Peyer's patch (tissue), 4 donors: ENCODE measurements at regions not wholly inside any gene's neighbourhood (a gene's known extent, or its start where the extent isn't known, plus 50 kb on each side); places are given as distances from the start of the nearest gene placed in this dataset.

ENCODE experiments used
- DNase-seq, 3 donors: peaks; one replicate each; pipeline ENCODE4 v3.0.0-alpha.2; 2017 to 2019
- H3K27ac ChIP-seq, 4 donors: fragments of 200-600 bp; sonication (generic); one replicate each; pipeline ENCODE4 v1.5.1; 2016 to 2019
- H3K27me3 ChIP-seq, 2 donors: fragments of 200-600 bp; sonication (generic); one replicate each; pipeline ENCODE4 v1.5.1; 2019
- H3K36me3 ChIP-seq, 3 donors: fragments of 200-600 bp; sonication (generic); one replicate each; pipeline ENCODE4 v1.5.1; 2016 to 2019
- H3K4me1 ChIP-seq, 4 donors: fragments of 200-600 bp; sonication (generic); one replicate each; pipeline ENCODE4 v1.5.1; 2016 to 2019
- H3K4me3 ChIP-seq, 4 donors: fragments of 200-600 bp; sonication (generic); 1 replicate in 3 of 4; 2 replicates in 1 of 4; pipeline ENCODE4 v1.5.1; 2016 to 2019; ENCODE audit warnings: mild to moderate bottlenecking in 1 of 4
- H3K9me3 ChIP-seq, 4 donors: fragments of 200-600 bp; sonication (generic); one replicate each; pipeline ENCODE4 v1.5.1; 2016 to 2019; ENCODE audit warnings: mild to moderate bottlenecking in 1 of 4
- CTCF ChIP-seq, 6 experiments: fragments of 450-650 bp in 4 of 6; fragments of 200-600 bp in 2 of 6; sonication (generic) in 1 of 6; IDR thresholded peaks; one replicate each; pipeline ENCODE4 v1.5.1; 2017 to 2019; ENCODE audit warnings: antibody characterized with exemption in 6 of 6, mild to moderate bottlenecking in 3 of 6, moderate library complexity in 1 of 6
- POLR2A ChIP-seq, 2 donors: fragments of 450-650 bp; IDR thresholded peaks; one replicate each; pipeline ENCODE4 v1.5.1; 2017; ENCODE audit warnings: antibody characterized with exemption in 2 of 2, mild to moderate bottlenecking in 2 of 2, moderate library complexity in 2 of 2

GRCh38 chr6:66478705-66479104 lies 771.7 kb upstream of the EYS start:
- H3K9me3 ChIP-seq: peaks cover 0 to 6% (median 0%) of the 10 kb centered on the region in 4 donors
- H3K4me1 ChIP-seq: no peaks in the 10 kb centered on the region
- H3K27me3 ChIP-seq: no peaks in the 10 kb centered on the region
- H3K4me3 ChIP-seq: no peak overlapping the region
- no peaks in the 10 kb centered on the region for H3K36me3 ChIP-seq
- no peak for DNase-seq
- no peak overlapping the region for H3K27ac ChIP-seq
- no peak for TF ChIP-seq POLR2A (IDR thresholded peaks at IDR 0.05)
- TF ChIP-seq CTCF (IDR thresholded peaks at IDR 0.05): no peak

- no peaks in the 10 kb centered on the region for H3K4me1 ChIP-seq
- no peak for DNase-seq
- no peak overlapping the region for H3K4me3 ChIP-seq
- TF ChIP-seq POLR2A (IDR thresholded peaks at IDR 0.05) (no peak), CTCF (IDR thresholded peaks at IDR 0.05) (no peak)
- no peaks in the 10 kb centered on the region for H3K36me3 ChIP-seq
- H3K9me3 ChIP-seq: no peaks in the 10 kb centered on the region
- H3K27ac ChIP-seq: no peak overlapping the region
- H3K27me3 ChIP-seq: no peaks in the 10 kb centered on the region
These were observed 728.3 kb upstream of the EYS start for GRCh38 chr6:66435321-66435720.

DNA sequence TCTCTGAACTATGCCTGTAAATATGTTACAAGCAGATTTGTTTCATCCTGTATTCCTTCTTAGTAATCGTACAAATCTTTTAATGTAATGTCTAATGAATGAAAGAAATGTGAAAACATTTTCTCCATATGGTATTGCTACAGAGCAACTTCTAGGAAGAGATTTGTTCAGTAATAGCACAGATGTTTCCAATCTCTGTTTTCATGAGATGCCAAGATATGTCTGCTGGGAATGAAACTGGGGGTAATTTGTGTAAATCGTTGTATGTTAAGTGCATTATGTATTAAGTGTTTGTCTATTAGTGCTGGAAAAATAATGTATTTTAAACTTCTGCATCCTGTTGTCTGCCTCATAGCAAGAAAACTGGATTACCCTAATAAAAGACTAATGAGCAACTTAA lies 722.2 kb upstream of the EYS start:
- no peaks in the 10 kb centered on the region for H3K4me1 ChIP-seq
- no peak for DNase-seq
- TF ChIP-seq POLR2A (IDR thresholded peaks at IDR 0.05) (no peak), CTCF (IDR thresholded peaks at IDR 0.05) (no peak)
- peaks cover 0 to 4% (median 0%) of the 10 kb centered on the region in 4 donors for H3K9me3 ChIP-seq
- no peaks in the 10 kb centered on the region for H3K27me3 ChIP-seq
- no peaks in the 10 kb centered on the region for H3K36me3 ChIP-seq
- no peak overlapping the region for H3K27ac ChIP-seq
- no peak overlapping the region for H3K4me3 ChIP-seq

DNA sequence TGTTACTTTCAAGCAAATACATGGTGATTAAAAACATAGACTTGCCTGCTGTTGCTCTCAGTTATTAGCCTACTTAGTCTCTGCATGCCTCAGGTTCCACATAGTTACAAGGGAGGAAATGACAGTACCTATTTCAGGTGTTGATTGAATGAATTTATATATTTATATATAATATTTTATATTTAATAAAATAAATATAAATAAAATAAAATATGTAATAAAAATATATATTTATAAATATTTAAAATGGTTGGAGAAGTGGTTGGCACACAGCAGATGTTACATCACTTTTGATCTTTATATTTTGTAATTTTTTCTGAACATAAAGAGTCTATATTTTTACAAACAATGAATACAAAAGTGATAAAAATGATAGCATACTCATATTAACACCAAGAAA lies 716.0 kb upstream of the EYS start:
- H3K27ac ChIP-seq: no peak overlapping the region
- peaks cover 0 to 4% (median 0%) of the 10 kb centered on the region in 4 donors for H3K9me3 ChIP-seq
- DNase-seq: no peak
- H3K4me1 ChIP-seq: no peaks in the 10 kb centered on the region
- TF ChIP-seq CTCF (IDR thresholded peaks at IDR 0.05) (no peak), POLR2A (IDR thresholded peaks at IDR 0.05) (no peak)
- no peaks in the 10 kb centered on the region for H3K27me3 ChIP-seq
- no peak overlapping the region for H3K4me3 ChIP-seq
- no peaks in the 10 kb centered on the region for H3K36me3 ChIP-seq

DNA sequence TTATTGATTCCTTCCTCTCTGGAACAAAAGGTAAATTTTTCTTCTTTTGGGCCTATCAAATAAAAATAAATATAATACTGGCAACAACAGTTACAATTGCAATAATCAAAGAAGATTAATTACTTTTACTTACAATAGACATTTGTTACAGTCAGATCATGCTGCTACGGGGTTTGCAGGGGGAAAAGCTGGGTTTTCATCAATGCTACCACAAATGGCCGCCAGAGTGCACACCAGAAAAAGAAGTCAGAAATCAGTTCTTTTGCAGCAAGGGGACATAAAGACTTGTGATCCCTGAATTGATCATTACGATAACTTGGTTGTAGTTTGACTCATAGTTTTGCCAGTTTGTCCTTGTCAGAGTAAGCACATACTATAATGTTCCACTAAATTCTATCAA lies 714.5 kb upstream of the EYS start:
- no peaks in the 10 kb centered on the region for H3K4me1 ChIP-seq
- H3K4me3 ChIP-seq: no peak overlapping the region
- no peak overlapping the region for H3K27ac ChIP-seq
- H3K36me3 ChIP-seq: no peaks in the 10 kb centered on the region
- H3K9me3 ChIP-seq: peaks cover 0 to 3% (median 0%) of the 10 kb centered on the region in 4 donors
- H3K27me3 ChIP-seq: no peaks in the 10 kb centered on the region
- no peak for DNase-seq
- TF ChIP-seq CTCF (IDR thresholded peaks at IDR 0.05): no peak
- TF ChIP-seq POLR2A (IDR thresholded peaks at IDR 0.05): no peak

GRCh38 chr6:66418906-66419305 lies 711.9 kb upstream of the EYS start:
- H3K9me3 ChIP-seq: no peaks in the 10 kb centered on the region
- no peaks in the 10 kb centered on the region for H3K36me3 ChIP-seq
- H3K27ac ChIP-seq: no peak overlapping the region
- no peaks in the 10 kb centered on the region for H3K27me3 ChIP-seq
- H3K4me1 ChIP-seq: no peaks in the 10 kb centered on the region
- TF ChIP-seq CTCF (IDR thresholded peaks at IDR 0.05) (no peak), POLR2A (IDR thresholded peaks at IDR 0.05) (no peak)
- DNase-seq: no peak
- no peak overlapping the region for H3K4me3 ChIP-seq
